Neural crest cell (in vitro differentiated cells): ENCODE measurements at regions not wholly inside any gene's neighbourhood (a gene's known extent, or its start where the extent isn't known, plus 50 kb on each side); places are given as distances from the start of the nearest gene placed in this dataset.

Source experiments
- DNase-seq: peaks from one replicate; pipeline ENCODE4 v3.0.0; 2021; ENCODE audit warnings: low read depth, mixed read lengths, low spot score
- H3K27ac Mint-ChIP-seq: one replicate; pipeline ENCODE4 v1.8.0; 2021; ENCODE audit warnings: mild to moderate bottlenecking, mixed read lengths; ENCODE audit not compliant: unreplicated experiment
- H3K27me3 Mint-ChIP-seq: 2 replicates; pipeline ENCODE4 v1.8.0; 2021; ENCODE audit warnings: low read depth, mild to moderate bottlenecking, mixed read lengths
- H3K36me3 Mint-ChIP-seq: 2 replicates; pipeline ENCODE4 v1.8.0; 2021; ENCODE audit warnings: low read depth, mild to moderate bottlenecking, mixed read lengths
- H3K4me1 Mint-ChIP-seq: 2 replicates; pipeline ENCODE4 v1.8.0; 2021; ENCODE audit warnings: mixed read lengths
- H3K4me3 Mint-ChIP-seq: one replicate; pipeline ENCODE4 v1.8.0; 2021; ENCODE audit warnings: mild to moderate bottlenecking, mixed read lengths
- H3K9me3 Mint-ChIP-seq: 2 replicates; pipeline ENCODE4 v1.8.0; 2021; ENCODE audit warnings: mixed read lengths
- CTCF ChIP-seq: fragments of 200-600 bp; sonication (generic); conservative IDR thresholded peaks from 2 replicates; pipeline ENCODE4 v1.5.0; 2021; ENCODE audit warnings: antibody characterized with exemption, mild to moderate bottlenecking

GRCh38 chr6:168182366-168182765, 103.4 kb upstream of the FRMD1 start:
- H3K9me3 Mint-ChIP-seq = peaks cover 2% of the 10 kb centered on the region
- DNase-seq = no peak
- no peaks in the 10 kb centered on the region for H3K36me3 Mint-ChIP-seq
- peaks cover 11% of the 10 kb centered on the region for H3K4me1 Mint-ChIP-seq
- no peak for TF ChIP-seq CTCF
- H3K27ac Mint-ChIP-seq = no peak overlapping the region
- H3K4me3 Mint-ChIP-seq = no peak overlapping the region
- peaks cover 2% of the 10 kb centered on the region for H3K27me3 Mint-ChIP-seq

- peaks cover 16% of the 10 kb centered on the region for H3K4me1 Mint-ChIP-seq
- TF ChIP-seq CTCF = no peak
- no peaks in the 10 kb centered on the region for H3K36me3 Mint-ChIP-seq
- no peak overlapping the region for H3K27ac Mint-ChIP-seq
- H3K27me3 Mint-ChIP-seq = peaks cover 2% of the 10 kb centered on the region
- DNase-seq = no peak
- H3K9me3 Mint-ChIP-seq = peaks cover 2% of the 10 kb centered on the region
- H3K4me3 Mint-ChIP-seq = no peak overlapping the region
These were observed 102.9 kb upstream of the FRMD1 start for GRCh38 chr6:168181876-168182275.

- Mint-ChIP-seq H3K9me3 (no peaks in the 10 kb centered on the region), H3K27ac (no peak overlapping the region), H3K4me3 (no peak overlapping the region), H3K36me3 (no peaks in the 10 kb centered on the region), H3K4me1 (peaks cover 21% of the 10 kb centered on the region), H3K27me3 (peaks cover 2% of the 10 kb centered on the region)
- TF ChIP-seq CTCF = no peak
- no peak for DNase-seq
These were observed 102.3 kb upstream of the FRMD1 start for GRCh38 chr6:168181316-168181715.

- H3K27me3 Mint-ChIP-seq = peaks cover 2% of the 10 kb centered on the region
- no peaks in the 10 kb centered on the region for H3K36me3 Mint-ChIP-seq
- H3K4me3 Mint-ChIP-seq = no peak overlapping the region
- TF ChIP-seq CTCF = no peak
- no peak for DNase-seq
- H3K4me1 Mint-ChIP-seq = peaks cover 21% of the 10 kb centered on the region
- no peaks in the 10 kb centered on the region for H3K9me3 Mint-ChIP-seq
- H3K27ac Mint-ChIP-seq = no peak overlapping the region
These were observed 101.6 kb upstream of the FRMD1 start for GRCh38 chr6:168180548-168181011.

- peak overlapping the region; percentile 88 for H3K27ac Mint-ChIP-seq
- DNase-seq = no peak
- H3K27me3 Mint-ChIP-seq = peaks cover 2% of the 10 kb centered on the region
- no peak overlapping the region for H3K4me3 Mint-ChIP-seq
- no peaks in the 10 kb centered on the region for H3K36me3 Mint-ChIP-seq
- no peak for TF ChIP-seq CTCF
- H3K9me3 Mint-ChIP-seq = no peaks in the 10 kb centered on the region
- peaks cover 21% of the 10 kb centered on the region for H3K4me1 Mint-ChIP-seq
These were observed 100.8 kb upstream of the FRMD1 start for GRCh38 chr6:168179702-168180382.
